Central memory CD8-positive, alpha-beta T cell (primary cell): ENCODE measurements at regions not wholly inside any gene's neighbourhood (a gene's known extent, or its start where the extent isn't known, plus 50 kb on each side); places are given as distances from the start of the nearest gene placed in this dataset.
"Not testable (repeated sequence)": the region's sequence is repeated elsewhere in the genome, so short reads cannot be mapped to it uniquely, and the experiment has no call there.

ENCODE experiments used
- ATAC-seq: fragments of 150-1000 bp; cut with Tn5 transposase; replicated peaks from 2 replicates; pipeline ENCODE4 v1.10.0; 2022; ENCODE audit warnings: mild to moderate bottlenecking, moderate FRiP score, moderate number of reproducible peaks; ENCODE audit not compliant: poor library complexity, severe bottlenecking; ENCODE audit errors: extremely low read depth
- DNase-seq, 2 donors: peaks; one replicate each; pipeline ENCODE4 v3.0.0; 2021; ENCODE audit warnings: low spot score in 2 of 2
- H3K27ac Mint-ChIP-seq: one replicate; pipeline ENCODE4 v1.8.0; 2022; ENCODE audit warnings: low read depth, mild to moderate bottlenecking, moderate library complexity, mixed read lengths
- H3K27me3 Mint-ChIP-seq: one replicate; pipeline ENCODE4 v1.8.0; 2022; ENCODE audit warnings: mixed read lengths
- H3K36me3 Mint-ChIP-seq: one replicate; pipeline ENCODE4 v1.8.0; 2022; ENCODE audit warnings: mild to moderate bottlenecking, moderate library complexity, mixed read lengths; ENCODE audit not compliant: insufficient read depth
- H3K4me1 Mint-ChIP-seq: one replicate; pipeline ENCODE4 v1.8.0; 2022; ENCODE audit warnings: mixed read lengths
- H3K4me3 Mint-ChIP-seq: one replicate; pipeline ENCODE4 v1.8.0; 2022; ENCODE audit warnings: mild to moderate bottlenecking, moderate library complexity, mixed read lengths
- H3K9me3 Mint-ChIP-seq: one replicate; pipeline ENCODE4 v1.8.0; 2022; ENCODE audit warnings: mixed read lengths

- not testable (repeated sequence) for H3K36me3 Mint-ChIP-seq, H3K4me1 Mint-ChIP-seq, ATAC-seq, DNase-seq, H3K27ac Mint-ChIP-seq, H3K4me3 Mint-ChIP-seq, H3K27me3 Mint-ChIP-seq
- peaks cover 25% of the 10 kb centered on the region for H3K9me3 Mint-ChIP-seq
Measured at GRCh38 chr20:30975859-30976258, 281.6 kb upstream of the DEFB115 start.

DNA sequence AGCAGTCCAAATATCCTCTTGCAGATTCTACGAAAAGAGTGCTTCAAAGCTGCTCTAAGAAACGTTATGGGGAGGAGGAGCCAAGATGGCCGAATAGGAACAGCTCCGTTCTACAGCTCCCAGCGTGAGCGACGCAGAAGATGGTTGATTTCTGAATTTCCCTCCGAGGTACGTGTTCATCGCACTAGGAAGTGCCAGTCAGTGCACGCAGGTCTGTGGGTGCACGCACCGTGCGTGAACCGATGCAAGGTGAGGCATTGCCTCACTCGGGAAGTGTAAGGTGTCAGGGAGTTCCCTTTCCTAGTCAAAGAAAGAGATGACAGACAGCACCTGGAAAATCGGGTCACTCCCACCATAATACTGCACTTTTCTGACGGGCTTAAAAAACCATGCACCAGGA, 272.1 kb upstream of the DEFB115 start:
- DNase-seq (no peak), ATAC-seq (no peak)
- Mint-ChIP-seq H3K27me3 (no peaks in the 10 kb centered on the region), H3K4me1 (no peaks in the 10 kb centered on the region), H3K4me3 (no peak overlapping the region), H3K36me3 (no peaks in the 10 kb centered on the region), H3K27ac (no peak overlapping the region), H3K9me3 (peaks cover 13% of the 10 kb centered on the region)
